Spleen (tissue), 7 donors: ENCODE measurements at regions not wholly inside any gene's neighbourhood (a gene's known extent, or its start where the extent isn't known, plus 50 kb on each side); places are given as distances from the start of the nearest gene placed in this dataset.

Source experiments
- POLR2A ChIP-seq, 3 donors: fragments of 450-650 bp; IDR thresholded peaks; one replicate each; pipeline ENCODE4 v1.5.1; 2017; ENCODE audit warnings: antibody characterized with exemption in 3 of 3, mild to moderate bottlenecking in 1 of 3
- POLR2AphosphoS5 ChIP-seq, 3 donors: sonication (generic); formaldehyde crosslinking; IDR thresholded peaks; one replicate each; pipeline ENCODE4 v1.5.1; 2017; ENCODE audit warnings: antibody characterized with exemption in 3 of 3
- TF ChIP-seq, protein P1 (sequence below), 11 experiments: fragments of 200-600 bp in 7 of 11; fragments of 450-650 bp in 4 of 11; sonication (generic) in 4 of 11; IDR thresholded peaks in 8 of 11; conservative IDR thresholded peaks in 3 of 11; 1 replicate in 7 of 11; 2 replicates in 4 of 11; pipeline versions ENCODE4 v1.4.0 to v1.8.0; 2016 to 2021; ENCODE audit warnings: antibody characterized with exemption in 11 of 11, inconsistent platforms in 4 of 11, mild to moderate bottlenecking in 1 of 11
- donor health status: DM: no; HTN: no; CAD: no; lungs with moderate emphysema.
- donor health status: DM: no; HTN: no; CAD: no.
- donor health status: DM: no; HTN: no; CAD: no.

- TF ChIP-seq, protein P1, sequence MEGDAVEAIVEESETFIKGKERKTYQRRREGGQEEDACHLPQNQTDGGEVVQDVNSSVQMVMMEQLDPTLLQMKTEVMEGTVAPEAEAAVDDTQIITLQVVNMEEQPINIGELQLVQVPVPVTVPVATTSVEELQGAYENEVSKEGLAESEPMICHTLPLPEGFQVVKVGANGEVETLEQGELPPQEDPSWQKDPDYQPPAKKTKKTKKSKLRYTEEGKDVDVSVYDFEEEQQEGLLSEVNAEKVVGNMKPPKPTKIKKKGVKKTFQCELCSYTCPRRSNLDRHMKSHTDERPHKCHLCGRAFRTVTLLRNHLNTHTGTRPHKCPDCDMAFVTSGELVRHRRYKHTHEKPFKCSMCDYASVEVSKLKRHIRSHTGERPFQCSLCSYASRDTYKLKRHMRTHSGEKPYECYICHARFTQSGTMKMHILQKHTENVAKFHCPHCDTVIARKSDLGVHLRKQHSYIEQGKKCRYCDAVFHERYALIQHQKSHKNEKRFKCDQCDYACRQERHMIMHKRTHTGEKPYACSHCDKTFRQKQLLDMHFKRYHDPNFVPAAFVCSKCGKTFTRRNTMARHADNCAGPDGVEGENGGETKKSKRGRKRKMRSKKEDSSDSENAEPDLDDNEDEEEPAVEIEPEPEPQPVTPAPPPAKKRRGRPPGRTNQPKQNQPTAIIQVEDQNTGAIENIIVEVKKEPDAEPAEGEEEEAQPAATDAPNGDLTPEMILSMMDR (IDR thresholded peaks at IDR 0.05 in 8 of 11, conservative IDR thresholded peaks at IDR 0.05 in 3 of 11) = no peak
- TF ChIP-seq POLR2A (IDR thresholded peaks at IDR 0.05) (no peak), POLR2AphosphoS5 (IDR thresholded peaks at IDR 0.05) (no peak)
Observed at GRCh38 chr5:44659334-44659733, 149.4 kb upstream of the MRPS30 start.
